OCI-LY3 (cell line): ENCODE measurements at regions not wholly inside any gene's neighbourhood (a gene's known extent, or its start where the extent isn't known, plus 50 kb on each side); places are given as distances from the start of the nearest gene placed in this dataset.

ENCODE experiments used
- CTCF ChIP-seq: fragments of 200-600, 300-600 bp; sonication (generic); IDR thresholded peaks from 2 replicates; pipeline ENCODE4 v1.5.1; 2014; ENCODE audit warnings: antibody characterized with exemption, low read length, low read depth
- EZH2phosphoT487 ChIP-seq: fragments of 200-600 bp; shearing (Covaris generic); IDR thresholded peaks from 2 replicates; pipeline ENCODE4 v1.6.1; 2018; ENCODE audit warnings: antibody characterized with exemption, mixed run types, low read depth

- TF ChIP-seq CTCF (no peak), EZH2phosphoT487 (no peak)
These were observed 345.5 kb upstream of the MGAT4C start for GRCh38 chr12:86601550-86602308.
